ENCODE measurements at regions not wholly inside any gene's neighbourhood (a gene's known extent, or its start where the extent isn't known, plus 50 kb on each side); places are given as distances from the start of the nearest gene placed in this dataset.

- Histone ChIP-seq H4K20me1 (replicated peaks; ENCODE audit: control insufficient read depth, insufficient read depth, low read length) (no peaks in the 10 kb centered on the region), H3K4me3 (no peak overlapping the region), H3K9me3 (replicated peaks; ENCODE audit: control insufficient read depth, insufficient read depth, low read depth, low read length) (no peaks in the 10 kb centered on the region), H2AFZ (ENCODE audit: low read depth, low read length) (no peak overlapping the region), H3K4me1 (replicated peaks in 1 of 2; ENCODE audit: control insufficient read depth in 2 of 2, insufficient read depth in 2 of 2, low read length in 2 of 2) (peaks cover 0 to 6% of the 10 kb centered on the region in 2 experiments; a peak in 3 of 5 replicates), H3K9me1 (ENCODE audit: control insufficient read depth, insufficient read depth, low read length) (no peaks in the 10 kb centered on the region), H3K36me3 (ENCODE audit: control insufficient read depth, insufficient read depth, low read length) (no peaks in the 10 kb centered on the region), H3K4me2 (ENCODE audit: insufficient read depth, low read length) (no peak overlapping the region), H3K27ac (ENCODE audit: extremely low read depth, low read depth, low read length) (no peak overlapping the region), H3K79me2 (ENCODE audit: control insufficient read depth, insufficient read depth, low read length) (no peaks in the 10 kb centered on the region), H3K9ac (ENCODE audit: insufficient read depth in 1 of 2, low read depth in 2 of 2, low read length in 2 of 2) (no peak overlapping the region), H3K27me3 (ENCODE audit: control insufficient read depth in 2 of 2, insufficient read depth in 2 of 2, low read length in 2 of 2) (peaks cover 0 to 5% of the 10 kb centered on the region in 2 experiments; a peak in 1 of 5 replicates)
- 28% methylated on average over 2 of the region's 2 CpGs for WGBS (ENCODE audit: insufficient coverage, low coverage, missing lambda C conversion rate)
- POLR2A ChIA-PET = interaction anchor here (0.8 kb wide), 1 partner anchor 39 kb away, joined by 3 read pairs; no protein-coding TSS in a partner anchor
- CTCF ChIA-PET (ENCODE audit: low intra/inter-chr PET ratio) = no interaction called here
- FAIRE-seq (no peak), DNase-seq (ENCODE audit: extremely low read depth in 1 of 4, low spot score in 3 of 4) (no peak), ATAC-seq (no peak)
- intact Hi-C loops (cut with micrococcal nuclease) (no loop called here), in situ Hi-C loops (cut with MboI) (no loop called here)
- BruUV-seq (replicated peaks) = no TSS peak
- TF ChIP-seq TFAP4 (CRISPR knock-in tag; IDR thresholded peaks at IDR 0.05; ENCODE audit: borderline replicate concordance) (no peak), PCBP1 (IDR thresholded peaks at IDR 0.05; ENCODE audit: low read depth, low read length, poor library complexity, severe bottlenecking) (no peak), SMAD4 (CRISPR knock-in tag; conservative IDR thresholded peaks at IDR 0.05) (no peak), E4F1 (CRISPR knock-in tag; IDR thresholded peaks at IDR 0.05; ENCODE audit: borderline replicate concordance) (no peak), ZNF584 (CRISPR knock-in tag; IDR thresholded peaks at IDR 0.05; ENCODE audit: low read depth) (no peak), CTBP1 (IDR thresholded peaks at IDR 0.05; ENCODE audit: borderline replicate concordance) (no peak), RNF2 (IDR thresholded peaks at IDR 0.05) (no peak), STAG1 (CRISPR knock-in tag; IDR thresholded peaks at IDR 0.05; ENCODE audit: borderline replicate concordance) (no peak), HDGF (IDR thresholded peaks at IDR 0.05) (no peak), TFAM (CRISPR knock-in tag; conservative IDR thresholded peaks at IDR 0.05) (no peak), ZNF511 (CRISPR knock-in tag; IDR thresholded peaks at IDR 0.05) (no peak), POLR2A (conservative IDR thresholded peaks at IDR 0.05) (no peak), ARID3B (CRISPR knock-in tag; IDR thresholded peaks at IDR 0.05; ENCODE audit: borderline replicate concordance) (no peak), FOSL1 (tag; conservative IDR thresholded peaks at IDR 0.05) (no peak), E2F3 (CRISPR knock-in tag; IDR thresholded peaks at IDR 0.05) (no peak), ZNF57 (CRISPR knock-in tag; IDR thresholded peaks at IDR 0.05) (no peak), SNAPC5 (CRISPR knock-in tag; IDR thresholded peaks at IDR 0.05) (no peak), ZNF3 (CRISPR knock-in tag; IDR thresholded peaks at IDR 0.05) (no peak), IRF1 (CRISPR knock-in tag; IDR thresholded peaks at IDR 0.05; ENCODE audit: borderline replicate concordance) (no peak)
Measured at GRCh38 chr11:35088226-35088625, 50.7 kb upstream of the CD44 start.
